ENCODE measurements at regions not wholly inside any gene's neighbourhood (a gene's known extent, or its start where the extent isn't known, plus 50 kb on each side); places are given as distances from the start of the nearest gene placed in this dataset.

- no peaks in the 10 kb centered on the region for H3K36me3 Mint-ChIP-seq (ENCODE audit: low read depth)
- DNase-seq = no peak
- H3K4me3 Mint-ChIP-seq = no peak overlapping the region
- H3K27me3 Mint-ChIP-seq (ENCODE audit: insufficient read depth) = peaks cover 15% of the 10 kb centered on the region
- no peak overlapping the region for H3K27ac Mint-ChIP-seq
- H3K9me3 Mint-ChIP-seq = no peaks in the 10 kb centered on the region
- H3K4me1 Mint-ChIP-seq (ENCODE audit: low read depth) = peaks cover 14% of the 10 kb centered on the region
- TF ChIP-seq, protein P1, sequence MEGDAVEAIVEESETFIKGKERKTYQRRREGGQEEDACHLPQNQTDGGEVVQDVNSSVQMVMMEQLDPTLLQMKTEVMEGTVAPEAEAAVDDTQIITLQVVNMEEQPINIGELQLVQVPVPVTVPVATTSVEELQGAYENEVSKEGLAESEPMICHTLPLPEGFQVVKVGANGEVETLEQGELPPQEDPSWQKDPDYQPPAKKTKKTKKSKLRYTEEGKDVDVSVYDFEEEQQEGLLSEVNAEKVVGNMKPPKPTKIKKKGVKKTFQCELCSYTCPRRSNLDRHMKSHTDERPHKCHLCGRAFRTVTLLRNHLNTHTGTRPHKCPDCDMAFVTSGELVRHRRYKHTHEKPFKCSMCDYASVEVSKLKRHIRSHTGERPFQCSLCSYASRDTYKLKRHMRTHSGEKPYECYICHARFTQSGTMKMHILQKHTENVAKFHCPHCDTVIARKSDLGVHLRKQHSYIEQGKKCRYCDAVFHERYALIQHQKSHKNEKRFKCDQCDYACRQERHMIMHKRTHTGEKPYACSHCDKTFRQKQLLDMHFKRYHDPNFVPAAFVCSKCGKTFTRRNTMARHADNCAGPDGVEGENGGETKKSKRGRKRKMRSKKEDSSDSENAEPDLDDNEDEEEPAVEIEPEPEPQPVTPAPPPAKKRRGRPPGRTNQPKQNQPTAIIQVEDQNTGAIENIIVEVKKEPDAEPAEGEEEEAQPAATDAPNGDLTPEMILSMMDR (IDR thresholded peaks at IDR 0.05) = no peak
Observed at GRCh38 chr1:68361346-68361910, 88.3 kb downstream of the RPE65 start.

DNA sequence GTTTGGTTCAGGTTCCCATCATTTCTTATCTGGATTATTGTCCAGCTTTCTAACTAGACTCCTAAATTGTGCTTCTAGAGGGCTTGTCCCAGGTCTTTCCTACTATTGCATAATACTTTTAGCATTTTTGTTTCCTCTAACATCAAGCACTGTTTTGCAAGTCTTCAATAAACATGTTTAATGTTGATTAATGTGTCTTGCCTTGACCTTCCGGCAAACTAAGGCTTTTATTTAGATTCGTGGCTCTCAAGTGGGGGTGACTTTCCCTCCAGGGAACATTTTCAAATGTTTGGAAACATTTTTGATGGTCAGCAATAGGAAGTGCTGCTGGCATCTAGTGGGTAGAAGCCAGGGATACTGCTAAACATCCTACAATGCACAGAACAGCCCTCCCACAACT is 90.7 kb downstream of the RPE65 start:
- peaks cover 23% of the 10 kb centered on the region for H3K27me3 Mint-ChIP-seq (ENCODE audit: insufficient read depth)
- no peak overlapping the region for H3K4me3 Mint-ChIP-seq
- no peaks in the 10 kb centered on the region for H3K36me3 Mint-ChIP-seq (ENCODE audit: low read depth)
- H3K4me1 Mint-ChIP-seq (ENCODE audit: low read depth) = peaks cover 14% of the 10 kb centered on the region
- no peak overlapping the region for H3K27ac Mint-ChIP-seq
- DNase-seq = no peak
- TF ChIP-seq, protein P1 (IDR thresholded peaks at IDR 0.05) = no peak
- H3K9me3 Mint-ChIP-seq = no peaks in the 10 kb centered on the region

DNA sequence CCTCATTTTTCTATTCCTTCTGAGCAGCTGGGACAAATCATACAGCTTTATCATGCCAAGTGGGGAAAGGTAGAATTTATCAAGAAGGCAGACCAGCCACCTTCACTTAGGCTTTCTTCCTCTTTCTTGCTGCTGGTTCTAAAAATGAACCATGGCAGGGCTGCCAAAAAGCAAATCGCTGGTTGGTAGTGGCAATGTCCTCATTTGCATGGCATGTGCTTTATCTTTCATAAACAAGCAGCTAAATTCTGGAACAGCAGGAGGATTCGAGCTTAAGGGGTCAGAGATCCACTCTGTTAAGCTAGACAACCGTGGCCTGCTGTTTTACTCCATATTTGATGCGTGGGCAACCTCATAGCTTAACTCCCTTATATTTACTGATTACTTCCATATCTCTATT is 91.3 kb downstream of the RPE65 start:
- H3K4me3 Mint-ChIP-seq = no peak overlapping the region
- peaks cover 10% of the 10 kb centered on the region for H3K4me1 Mint-ChIP-seq (ENCODE audit: low read depth)
- H3K27ac Mint-ChIP-seq = no peak overlapping the region
- H3K27me3 Mint-ChIP-seq (ENCODE audit: insufficient read depth) = peaks cover 23% of the 10 kb centered on the region
- TF ChIP-seq, protein P1 (IDR thresholded peaks at IDR 0.05) = no peak
- H3K36me3 Mint-ChIP-seq (ENCODE audit: low read depth) = no peaks in the 10 kb centered on the region
- no peaks in the 10 kb centered on the region for H3K9me3 Mint-ChIP-seq
- DNase-seq = no peak

- Mint-ChIP-seq H3K36me3 (ENCODE audit: low read depth) (no peaks in the 10 kb centered on the region), H3K27me3 (ENCODE audit: insufficient read depth) (peaks cover 26% of the 10 kb centered on the region), H3K4me3 (no peak overlapping the region), H3K27ac (no peak overlapping the region), H3K4me1 (ENCODE audit: low read depth) (no peaks in the 10 kb centered on the region), H3K9me3 (no peaks in the 10 kb centered on the region)
- TF ChIP-seq, protein P1 (IDR thresholded peaks at IDR 0.05) = no peak
- DNase-seq = no peak
Observed at GRCh38 chr1:68355614-68356013, 94.1 kb downstream of the RPE65 start.

GRCh38 chr1:68352202-68352601 is 97.6 kb downstream of the RPE65 start:
- no peak for DNase-seq
- TF ChIP-seq, protein P1 (IDR thresholded peaks at IDR 0.05) = no peak
- no peak overlapping the region for H3K4me3 Mint-ChIP-seq
- H3K36me3 Mint-ChIP-seq (ENCODE audit: low read depth) = no peaks in the 10 kb centered on the region
- H3K27me3 Mint-ChIP-seq (ENCODE audit: insufficient read depth) = peaks cover 24% of the 10 kb centered on the region
- H3K9me3 Mint-ChIP-seq = no peaks in the 10 kb centered on the region
- no peak overlapping the region for H3K27ac Mint-ChIP-seq
- no peaks in the 10 kb centered on the region for H3K4me1 Mint-ChIP-seq (ENCODE audit: low read depth)

DNA sequence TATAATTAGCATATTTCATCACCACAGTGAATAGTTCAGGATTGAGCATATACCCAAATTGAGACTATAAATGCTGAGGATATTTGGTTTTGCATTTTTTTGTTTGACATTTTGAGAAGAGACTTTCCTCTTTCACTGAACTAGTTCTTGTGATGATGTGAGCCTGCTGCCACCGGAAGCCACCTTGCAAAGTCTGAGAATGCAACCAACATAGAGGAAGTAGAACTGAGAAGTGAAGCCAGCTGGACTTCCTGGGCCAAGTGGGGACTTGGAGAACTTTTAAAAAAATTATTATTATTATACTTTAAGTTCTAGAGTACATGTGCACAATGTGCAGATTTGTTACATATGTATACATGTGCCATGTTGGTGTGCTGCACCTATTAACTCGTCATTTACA is 102.3 kb downstream of the RPE65 start:
- Mint-ChIP-seq H3K4me1 (ENCODE audit: low read depth) (peaks cover 13% of the 10 kb centered on the region), H3K4me3 (no peak overlapping the region), H3K36me3 (ENCODE audit: low read depth) (no peaks in the 10 kb centered on the region), H3K27me3 (ENCODE audit: insufficient read depth) (peaks cover 16% of the 10 kb centered on the region), H3K27ac (no peak overlapping the region), H3K9me3 (no peaks in the 10 kb centered on the region)
- no peak for DNase-seq
- TF ChIP-seq, protein P1 (IDR thresholded peaks at IDR 0.05) = no peak

All from HFFc6 (cell line).